ENCODE measurements at regions not wholly inside any gene's neighbourhood (a gene's known extent, or its start where the extent isn't known, plus 50 kb on each side); places are given as distances from the start of the nearest gene placed in this dataset.

- TF ChIP-seq POLR2A (IDR thresholded peaks at IDR 0.05; ENCODE audit: low read depth, low read length) = no peak
- no peak for TF ChIP-seq CTCF (IDR thresholded peaks at IDR 0.05; ENCODE audit: extremely low read depth in 1 of 2, insufficient read depth in 1 of 2, low read depth in 1 of 2, low read length in 2 of 2)
- no peak for TF ChIP-seq MAX (IDR thresholded peaks at IDR 0.05; ENCODE audit: insufficient read depth, insufficient read length)
- TF ChIP-seq POLR2AphosphoS5 (IDR thresholded peaks at IDR 0.05; ENCODE audit: insufficient read depth, low read depth, low read length) = no peak
These were observed 763.3 kb downstream of the SORCS1 start for GRCh38 chr10:106401161-106401560.

Data from endothelial cell of umbilical vein (primary cell).